ENCODE measurements at regions not wholly inside any gene's neighbourhood (a gene's known extent, or its start where the extent isn't known, plus 50 kb on each side); places are given as distances from the start of the nearest gene placed in this dataset.

GRCh38 chr6:166019214-166019613 lies 148.4 kb downstream of the TBXT start:
- no peak overlapping the region for H3K27ac ChIP-seq
- ATAC-seq (ENCODE audit: insufficient number of reproducible peaks, low FRiP score, low read depth) (no peak), DNase-seq (ENCODE audit: low spot score) (no peak)
- H3K9me3 ChIP-seq: peaks cover 5% of the 10 kb centered on the region
- H3K27me3 ChIP-seq (replicated peaks; ENCODE audit: insufficient read depth): no peaks in the 10 kb centered on the region
- no peak for TF ChIP-seq CTCF (IDR thresholded peaks at IDR 0.05)
- H3K4me3 ChIP-seq: no peak overlapping the region
- H3K4me1 ChIP-seq (ENCODE audit: control insufficient read depth in 1 of 2, low read depth in 2 of 2): no peaks in the 10 kb centered on the region
- H3K36me3 ChIP-seq: no peaks in the 10 kb centered on the region

GRCh38 chr6:166017032-166017635 lies 150.5 kb downstream of the TBXT start:
- DNase-seq (ENCODE audit: low spot score) (no peak), ATAC-seq (ENCODE audit: insufficient number of reproducible peaks, low FRiP score, low read depth) (no peak)
- H3K27ac ChIP-seq: no peak overlapping the region
- peaks cover 5% of the 10 kb centered on the region for H3K9me3 ChIP-seq
- H3K4me3 ChIP-seq: no peak overlapping the region
- H3K27me3 ChIP-seq (replicated peaks; ENCODE audit: insufficient read depth): no peaks in the 10 kb centered on the region
- TF ChIP-seq CTCF (IDR thresholded peaks at IDR 0.05): no peak
- H3K36me3 ChIP-seq: no peaks in the 10 kb centered on the region
- H3K4me1 ChIP-seq (ENCODE audit: control insufficient read depth in 1 of 2, low read depth in 2 of 2): no peaks in the 10 kb centered on the region

GRCh38 chr6:166014966-166015365 lies 152.7 kb downstream of the TBXT start:
- ATAC-seq (ENCODE audit: insufficient number of reproducible peaks, low FRiP score, low read depth): no peak
- no peak for TF ChIP-seq CTCF (IDR thresholded peaks at IDR 0.05)
- Histone ChIP-seq H3K36me3 (no peaks in the 10 kb centered on the region), H3K9me3 (peaks cover 5% of the 10 kb centered on the region), H3K27ac (no peak overlapping the region), H3K27me3 (replicated peaks; ENCODE audit: insufficient read depth) (no peaks in the 10 kb centered on the region), H3K4me3 (no peak overlapping the region), H3K4me1 (ENCODE audit: control insufficient read depth in 1 of 2, low read depth in 2 of 2) (no peaks in the 10 kb centered on the region)
- DNase-seq (ENCODE audit: low spot score): no peak

GRCh38 chr6:166010136-166010960 lies 157.3 kb downstream of the TBXT start:
- Histone ChIP-seq H3K27ac (no peak overlapping the region), H3K36me3 (no peaks in the 10 kb centered on the region), H3K9me3 (no peaks in the 10 kb centered on the region), H3K4me3 (no peak overlapping the region), H3K27me3 (replicated peaks; ENCODE audit: insufficient read depth) (no peaks in the 10 kb centered on the region), H3K4me1 (ENCODE audit: control insufficient read depth in 1 of 2, low read depth in 2 of 2) (peaks cover 11 to 39% of the 10 kb centered on the region in 2 donors)
- ATAC-seq (ENCODE audit: insufficient number of reproducible peaks, low FRiP score, low read depth) (no peak), DNase-seq (ENCODE audit: low spot score) (no peak)
- TF ChIP-seq CTCF (IDR thresholded peaks at IDR 0.05): no peak

GRCh38 chr6:166009385-166010031 lies 158.1 kb downstream of the TBXT start:
- H3K27me3 ChIP-seq (replicated peaks; ENCODE audit: insufficient read depth): no peaks in the 10 kb centered on the region
- H3K4me1 ChIP-seq (ENCODE audit: control insufficient read depth in 1 of 2, low read depth in 2 of 2): peaks cover 11 to 40% of the 10 kb centered on the region in 2 donors
- H3K4me3 ChIP-seq: no peak overlapping the region

More at GRCh38 chr6:166009385-166010031, 158.1 kb downstream of the TBXT start:
- no peak overlapping the region for H3K27ac ChIP-seq
- no peaks in the 10 kb centered on the region for H3K9me3 ChIP-seq
- no peaks in the 10 kb centered on the region for H3K36me3 ChIP-seq
- no peak for ATAC-seq (ENCODE audit: insufficient number of reproducible peaks, low FRiP score, low read depth)
- TF ChIP-seq CTCF (IDR thresholded peaks at IDR 0.05): no peak
- DNase-seq (ENCODE audit: low spot score): no peak

Data from thoracic aorta (tissue), 2 donors.